Fibroblast of lung (primary cell): ENCODE measurements at regions not wholly inside any gene's neighbourhood (a gene's known extent, or its start where the extent isn't known, plus 50 kb on each side); places are given as distances from the start of the nearest gene placed in this dataset.

Experiments
- DNase-seq, 2 donors: peaks; one replicate each; pipeline versions ENCODE4 v3.0.0 to v3.0.0-alpha.2; 2010; ENCODE audit warnings: low read depth in 2 of 2
- H2AFZ ChIP-seq: 2 replicates; pipeline ENCODE4 v1.5.1; 2012; ENCODE audit warnings: low read length, control low read depth, inconsistent platforms
- H3K27ac ChIP-seq: 2 replicates; pipeline ENCODE4 v1.5.1; 2011; ENCODE audit warnings: low read length, control low read depth; ENCODE audit not compliant: insufficient read depth
- H3K27me3 ChIP-seq: 2 replicates; pipeline ENCODE4 v1.5.1; 2011; ENCODE audit warnings: mild to moderate bottlenecking, low read length; ENCODE audit not compliant: control insufficient read depth, insufficient read depth
- H3K36me3 ChIP-seq: 2 replicates; pipeline ENCODE4 v1.5.1; 2011; ENCODE audit warnings: low read length; ENCODE audit not compliant: control insufficient read depth, insufficient read depth
- H3K4me1 ChIP-seq: 2 replicates; pipeline ENCODE4 v1.5.1; 2011; ENCODE audit warnings: low read length; ENCODE audit not compliant: control insufficient read depth, insufficient read depth; ENCODE audit errors: extremely low read depth
- H3K4me2 ChIP-seq: 2 replicates; pipeline ENCODE4 v1.5.1; 2011; ENCODE audit warnings: low read length, control low read depth; ENCODE audit not compliant: insufficient read depth; ENCODE audit errors: extremely low read depth
- H3K4me3 ChIP-seq, 4 experiments: fragments of 200-600 bp in 1 of 4; sonication (generic) in 1 of 4; replicated peaks in 1 of 4; 2 replicates each; pipeline ENCODE4 v1.5.1; 2011 to 2016; ENCODE audit warnings: low read length in 4 of 4, low read depth in 3 of 4, mild to moderate bottlenecking in 3 of 4, control low read depth in 2 of 4, inconsistent platforms in 1 of 4, mixed read lengths in 1 of 4; ENCODE audit not compliant: insufficient read depth in 1 of 4; ENCODE audit errors: control extremely low read depth in 1 of 4
- H3K79me2 ChIP-seq: 2 replicates; pipeline ENCODE4 v1.5.1; 2012; ENCODE audit warnings: mild to moderate bottlenecking, low read length, inconsistent platforms; ENCODE audit not compliant: control insufficient read depth, insufficient read depth
- H3K9ac ChIP-seq: 2 replicates; pipeline ENCODE4 v1.5.1; 2011; ENCODE audit warnings: mild to moderate bottlenecking, low read length, control low read depth; ENCODE audit not compliant: insufficient read depth
- H3K9me3 ChIP-seq: 2 replicates; pipeline ENCODE4 v1.5.1; 2012; ENCODE audit warnings: low read depth, low read length; ENCODE audit not compliant: control insufficient read depth, insufficient read depth
- H4K20me1 ChIP-seq: 2 replicates; pipeline ENCODE4 v1.5.1; 2011; ENCODE audit warnings: low read length; ENCODE audit not compliant: control insufficient read depth, insufficient read depth; ENCODE audit errors: extremely low read depth
- EZH2 ChIP-seq: IDR thresholded peaks from 2 replicates; pipeline ENCODE4 v1.5.1; 2012; ENCODE audit warnings: low read length, control low read depth, mild to moderate bottlenecking; ENCODE audit errors: missing control alignments
- TF ChIP-seq, protein P1 (sequence below), 2 donors: IDR thresholded peaks in 1 of 2; conservative IDR thresholded peaks in 1 of 2; 1 replicate in 1 of 2; 2 replicates in 1 of 2; pipeline ENCODE4 v1.5.1; 2011 to 2012; ENCODE audit warnings: low read length in 2 of 2, control low read depth in 1 of 2, inconsistent platforms in 1 of 2, low read depth in 1 of 2, mild to moderate bottlenecking in 1 of 2

DNA sequence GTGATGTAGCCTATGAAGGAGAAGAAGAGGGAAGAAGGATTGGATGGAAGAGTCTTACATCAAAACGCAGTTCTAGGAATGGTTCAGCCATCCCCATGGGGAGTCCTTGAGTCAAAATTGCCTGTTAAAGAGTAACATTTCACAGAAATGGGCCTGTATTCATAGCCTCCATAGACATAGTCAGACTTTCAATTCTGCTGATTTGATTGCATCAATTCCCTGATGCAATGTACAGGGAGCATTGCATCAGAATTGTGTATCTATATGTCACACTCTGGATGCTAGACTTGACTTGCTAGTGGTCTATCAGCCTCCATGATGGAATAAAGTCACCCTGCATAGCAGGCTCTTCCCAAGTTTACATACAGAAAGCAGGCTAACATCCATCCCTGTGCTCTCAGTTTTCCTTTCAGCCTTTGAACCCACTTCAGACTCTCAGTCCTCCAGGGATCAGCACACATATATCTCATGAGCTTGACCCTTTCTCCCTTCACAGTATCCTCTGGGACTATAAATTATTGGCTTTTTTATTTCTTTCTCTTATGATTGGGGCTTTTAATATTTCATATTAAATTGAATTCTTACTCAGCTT lies 1111.7 kb upstream of the B3GALT2 start:
- no peak for TF ChIP-seq EZH2
- TF ChIP-seq, protein P1, sequence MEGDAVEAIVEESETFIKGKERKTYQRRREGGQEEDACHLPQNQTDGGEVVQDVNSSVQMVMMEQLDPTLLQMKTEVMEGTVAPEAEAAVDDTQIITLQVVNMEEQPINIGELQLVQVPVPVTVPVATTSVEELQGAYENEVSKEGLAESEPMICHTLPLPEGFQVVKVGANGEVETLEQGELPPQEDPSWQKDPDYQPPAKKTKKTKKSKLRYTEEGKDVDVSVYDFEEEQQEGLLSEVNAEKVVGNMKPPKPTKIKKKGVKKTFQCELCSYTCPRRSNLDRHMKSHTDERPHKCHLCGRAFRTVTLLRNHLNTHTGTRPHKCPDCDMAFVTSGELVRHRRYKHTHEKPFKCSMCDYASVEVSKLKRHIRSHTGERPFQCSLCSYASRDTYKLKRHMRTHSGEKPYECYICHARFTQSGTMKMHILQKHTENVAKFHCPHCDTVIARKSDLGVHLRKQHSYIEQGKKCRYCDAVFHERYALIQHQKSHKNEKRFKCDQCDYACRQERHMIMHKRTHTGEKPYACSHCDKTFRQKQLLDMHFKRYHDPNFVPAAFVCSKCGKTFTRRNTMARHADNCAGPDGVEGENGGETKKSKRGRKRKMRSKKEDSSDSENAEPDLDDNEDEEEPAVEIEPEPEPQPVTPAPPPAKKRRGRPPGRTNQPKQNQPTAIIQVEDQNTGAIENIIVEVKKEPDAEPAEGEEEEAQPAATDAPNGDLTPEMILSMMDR (conservative IDR thresholded peaks at IDR 0.05 in 1 of 2, IDR thresholded peaks at IDR 0.05 in 1 of 2; ENCODE audit: low read depth in 1 of 2, low read length in 2 of 2), result no peak
- Histone ChIP-seq H3K27ac (no peak overlapping the region), H3K36me3 (no peaks in the 10 kb centered on the region), H3K27me3 (no peaks in the 10 kb centered on the region), H3K4me1 (no peaks in the 10 kb centered on the region), H3K79me2 (no peaks in the 10 kb centered on the region), H3K9ac (no peak overlapping the region), H3K9me3 (no peaks in the 10 kb centered on the region), H2AFZ (no peak overlapping the region), H4K20me1 (no peaks in the 10 kb centered on the region), H3K4me2 (no peak overlapping the region), H3K4me3 (no peak overlapping the region)
- DNase-seq, result peak in 1 of 2 donors; percentile 28

DNA sequence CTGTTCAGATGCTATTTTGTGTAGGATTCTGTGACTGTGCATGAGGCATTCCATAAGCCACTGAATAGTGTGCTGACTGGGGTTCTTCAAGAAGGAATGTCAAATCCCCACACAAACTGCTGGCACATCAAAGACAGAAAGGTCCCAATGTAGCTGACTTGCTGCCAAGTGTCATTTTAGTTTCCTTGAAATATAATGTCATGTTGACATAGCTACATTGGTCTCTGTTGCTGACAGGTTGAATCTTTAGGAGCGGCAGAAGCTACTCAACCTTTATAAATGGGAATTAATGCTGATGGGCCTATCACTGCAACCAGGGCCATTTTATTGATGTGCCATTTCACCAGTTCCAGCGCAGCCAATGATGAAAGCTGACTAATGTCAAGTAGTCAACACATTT lies 1110.7 kb upstream of the B3GALT2 start:
- H3K79me2 ChIP-seq, result no peaks in the 10 kb centered on the region
- H3K9ac ChIP-seq, result no peak overlapping the region
- TF ChIP-seq, protein P1 (conservative IDR thresholded peaks at IDR 0.05 in 1 of 2, IDR thresholded peaks at IDR 0.05 in 1 of 2; ENCODE audit: low read depth in 1 of 2, low read length in 2 of 2), result no peak
- no peak for TF ChIP-seq EZH2
- no peaks in the 10 kb centered on the region for H4K20me1 ChIP-seq
- H3K4me2 ChIP-seq, result no peak overlapping the region
- no peak for DNase-seq
- no peaks in the 10 kb centered on the region for H3K27me3 ChIP-seq
- no peaks in the 10 kb centered on the region for H3K9me3 ChIP-seq
- no peak overlapping the region for H3K27ac ChIP-seq
- no peak overlapping the region for H2AFZ ChIP-seq
- no peaks in the 10 kb centered on the region for H3K4me1 ChIP-seq
- no peak overlapping the region for H3K4me3 ChIP-seq
- H3K36me3 ChIP-seq, result no peaks in the 10 kb centered on the region

DNA sequence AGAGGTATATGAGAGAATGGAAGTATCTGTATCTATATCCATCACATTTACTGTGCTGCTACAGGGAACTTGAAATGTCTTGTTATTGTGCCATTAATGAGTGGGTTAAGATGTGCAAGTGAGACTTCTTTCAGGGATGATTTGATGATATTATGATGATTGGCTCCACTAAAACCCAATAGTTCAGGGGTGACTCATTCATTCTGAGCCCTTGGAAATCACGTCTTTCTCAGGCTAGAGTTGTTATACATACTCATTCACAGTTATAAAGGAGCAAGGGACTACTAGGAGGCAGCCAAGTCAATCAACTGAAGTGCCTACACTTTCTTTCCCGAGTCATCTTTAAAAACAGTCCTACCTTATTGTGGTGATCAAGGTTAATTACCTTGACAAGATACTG lies 1109.8 kb upstream of the B3GALT2 start:
- Histone ChIP-seq H3K27ac (no peak overlapping the region), H3K36me3 (no peaks in the 10 kb centered on the region), H3K4me3 (no peak overlapping the region), H3K4me1 (no peaks in the 10 kb centered on the region), H3K9ac (no peak overlapping the region), H2AFZ (no peak overlapping the region), H3K9me3 (no peaks in the 10 kb centered on the region), H4K20me1 (no peaks in the 10 kb centered on the region), H3K4me2 (no peak overlapping the region), H3K27me3 (no peaks in the 10 kb centered on the region), H3K79me2 (no peaks in the 10 kb centered on the region)
- no peak for TF ChIP-seq EZH2
- TF ChIP-seq, protein P1 (conservative IDR thresholded peaks at IDR 0.05 in 1 of 2, IDR thresholded peaks at IDR 0.05 in 1 of 2; ENCODE audit: low read depth in 1 of 2, low read length in 2 of 2), result no peak
- DNase-seq, result peak in 1 of 2 donors; percentile 28
